Keratinocyte (primary cell): ENCODE measurements at regions not wholly inside any gene's neighbourhood (a gene's known extent, or its start where the extent isn't known, plus 50 kb on each side); places are given as distances from the start of the nearest gene placed in this dataset.
"Not testable (repeated sequence)": the region's sequence is repeated elsewhere in the genome, so short reads cannot be mapped to it uniquely, and the experiment has no call there.

Source experiments
- DNase-seq: peaks from one replicate; pipeline ENCODE4 v3.0.0-alpha.2; 2011; ENCODE audit warnings: low read depth, missing footprints, low spot score
- FAIRE-seq: peaks from 2 replicates; lab custom pipeline; 2011; peaks lifted over from hg19 to GRCh38; lab: Jason Lieb, UNC
- H2AFZ ChIP-seq: 2 replicates; pipeline ENCODE4 v1.6.0; 2012; ENCODE audit warnings: low read length, control low read depth, inconsistent platforms; ENCODE audit not compliant: control insufficient read depth
- H3K27ac ChIP-seq: 2 replicates; pipeline ENCODE4 v1.5.1; 2011; ENCODE audit warnings: low read length; ENCODE audit not compliant: control insufficient read depth, insufficient read depth
- H3K27me3 ChIP-seq: 3 replicates; pipeline ENCODE4 v1.6.0; 2011; ENCODE audit warnings: low read length; ENCODE audit not compliant: control insufficient read depth, insufficient read depth; ENCODE audit errors: extremely low read depth
- H3K36me3 ChIP-seq, 2 experiments: 2 replicates in 1 of 2; 3 replicates in 1 of 2; pipeline ENCODE4 v1.5.1; 2011; ENCODE audit warnings: low read length in 2 of 2, mild to moderate bottlenecking in 1 of 2; ENCODE audit not compliant: control insufficient read depth in 2 of 2, insufficient read depth in 2 of 2; ENCODE audit errors: extremely low read depth in 1 of 2
- H3K4me1 ChIP-seq: 3 replicates; pipeline ENCODE4 v1.5.1; 2011; ENCODE audit warnings: low read length; ENCODE audit not compliant: control insufficient read depth, insufficient read depth; ENCODE audit errors: extremely low read depth
- H3K4me2 ChIP-seq: 3 replicates; pipeline ENCODE4 v1.6.0; 2011; ENCODE audit warnings: low read depth, low read length; ENCODE audit not compliant: control insufficient read depth, insufficient read depth; ENCODE audit errors: extremely low read depth
- H3K4me3 ChIP-seq, 3 experiments: fragments of 200-600 bp in 1 of 3; sonication (generic) in 1 of 3; 2 replicates in 2 of 3; 3 replicates in 1 of 3; pipeline ENCODE4 v1.5.1; 2011 to 2016; ENCODE audit warnings: low read length in 3 of 3, mild to moderate bottlenecking in 3 of 3, control low read depth in 2 of 3, inconsistent platforms in 1 of 3, low read depth in 1 of 3, mixed read lengths in 1 of 3, mixed run types in 1 of 3, moderate library complexity in 1 of 3; ENCODE audit not compliant: control insufficient read depth in 2 of 3, insufficient read depth in 2 of 3; ENCODE audit errors: extremely low read depth in 1 of 3
- H3K79me2 ChIP-seq: 2 replicates; pipeline ENCODE4 v1.6.0; 2012; ENCODE audit warnings: low read length; ENCODE audit not compliant: control insufficient read depth, insufficient read depth
- H3K9ac ChIP-seq: 3 replicates; pipeline ENCODE4 v1.6.0; 2011; ENCODE audit warnings: low read length; ENCODE audit not compliant: control insufficient read depth, insufficient read depth; ENCODE audit errors: extremely low read depth
- H3K9me1 ChIP-seq: 3 replicates; pipeline ENCODE4 v1.6.0; 2011; ENCODE audit warnings: low read length; ENCODE audit not compliant: control insufficient read depth, insufficient read depth; ENCODE audit errors: extremely low read depth
- H3K9me3 ChIP-seq: 2 replicates; pipeline ENCODE4 v1.5.1; 2012; ENCODE audit warnings: low read depth, low read length; ENCODE audit not compliant: control insufficient read depth
- H4K20me1 ChIP-seq: 3 replicates; pipeline ENCODE4 v1.6.0; 2011; ENCODE audit warnings: low read length; ENCODE audit not compliant: control insufficient read depth, insufficient read depth; ENCODE audit errors: extremely low read depth
- EZH2 ChIP-seq: IDR thresholded peaks from one replicate; pipeline ENCODE4 v1.6.1; 2012; ENCODE audit warnings: inconsistent platforms, mild to moderate bottlenecking, low read length, moderate library complexity
- dilution Hi-C: fragments of 300-500 bp; cut with MboI; formaldehyde crosslinking; loops from one replicate; pipeline ENCODE4 v1.7.0; 2020; ENCODE audit warnings: low sequenced_read_pairs; ENCODE audit not compliant: extremely low pct_ligation_motif_present
- TF ChIP-seq, protein P1 (sequence below), 3 experiments: IDR thresholded peaks in 1 of 3; conservative IDR thresholded peaks in 1 of 3; optimal IDR thresholded peaks in 1 of 3; 2 replicates in 2 of 3; 3 replicates in 1 of 3; pipeline versions ENCODE3 to v1.5.1; 2011; ENCODE audit warnings: low read length in 3 of 3, mild to moderate bottlenecking in 3 of 3, moderate library complexity in 2 of 3, control low read depth in 1 of 3, inconsistent platforms in 1 of 3; ENCODE audit not compliant: insufficient read depth in 2 of 3; ENCODE audit errors: extremely low read depth in 1 of 3

DNA sequence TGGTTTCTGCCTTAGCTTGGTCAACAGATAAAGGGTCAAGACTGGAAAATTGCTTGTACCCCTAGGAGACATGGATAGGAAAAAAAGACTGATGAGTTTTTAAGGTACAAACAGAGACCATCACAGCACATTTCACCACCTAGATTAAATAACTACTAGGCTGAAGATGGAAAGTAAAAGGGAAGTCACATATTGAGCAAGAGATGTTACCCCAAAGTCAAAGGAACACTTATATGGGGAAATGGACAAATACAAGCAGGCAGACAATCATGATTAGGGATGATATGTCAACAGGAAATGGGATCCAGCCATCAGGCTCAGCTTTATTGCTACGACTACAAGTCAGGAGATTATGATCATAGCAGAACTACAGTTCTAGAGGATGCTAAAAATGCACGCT, 1643.1 kb upstream of the CELF4 start:
- H3K4me2 ChIP-seq, result no peak overlapping the region
- TF ChIP-seq EZH2, result no peak
- TF ChIP-seq, protein P1, sequence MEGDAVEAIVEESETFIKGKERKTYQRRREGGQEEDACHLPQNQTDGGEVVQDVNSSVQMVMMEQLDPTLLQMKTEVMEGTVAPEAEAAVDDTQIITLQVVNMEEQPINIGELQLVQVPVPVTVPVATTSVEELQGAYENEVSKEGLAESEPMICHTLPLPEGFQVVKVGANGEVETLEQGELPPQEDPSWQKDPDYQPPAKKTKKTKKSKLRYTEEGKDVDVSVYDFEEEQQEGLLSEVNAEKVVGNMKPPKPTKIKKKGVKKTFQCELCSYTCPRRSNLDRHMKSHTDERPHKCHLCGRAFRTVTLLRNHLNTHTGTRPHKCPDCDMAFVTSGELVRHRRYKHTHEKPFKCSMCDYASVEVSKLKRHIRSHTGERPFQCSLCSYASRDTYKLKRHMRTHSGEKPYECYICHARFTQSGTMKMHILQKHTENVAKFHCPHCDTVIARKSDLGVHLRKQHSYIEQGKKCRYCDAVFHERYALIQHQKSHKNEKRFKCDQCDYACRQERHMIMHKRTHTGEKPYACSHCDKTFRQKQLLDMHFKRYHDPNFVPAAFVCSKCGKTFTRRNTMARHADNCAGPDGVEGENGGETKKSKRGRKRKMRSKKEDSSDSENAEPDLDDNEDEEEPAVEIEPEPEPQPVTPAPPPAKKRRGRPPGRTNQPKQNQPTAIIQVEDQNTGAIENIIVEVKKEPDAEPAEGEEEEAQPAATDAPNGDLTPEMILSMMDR (optimal IDR thresholded peaks at IDR 0.05 in 1 of 3, IDR thresholded peaks at IDR 0.05 in 1 of 3, conservative IDR thresholded peaks at IDR 0.05 in 1 of 3; ENCODE audit: extremely low read depth in 1 of 3, insufficient read depth in 2 of 3, low read length in 3 of 3), result no peak
- no peaks in the 10 kb centered on the region for H4K20me1 ChIP-seq
- no peaks in the 10 kb centered on the region for H3K4me1 ChIP-seq
- H3K9ac ChIP-seq, result no peak overlapping the region
- H3K9me3 ChIP-seq, result no peaks in the 10 kb centered on the region
- no peaks in the 10 kb centered on the region for H3K36me3 ChIP-seq
- dilution Hi-C loops, result no loop called here
- FAIRE-seq (no peak), DNase-seq (no peak)
- H2AFZ ChIP-seq, result no peak overlapping the region
- H3K9me1 ChIP-seq, result no peaks in the 10 kb centered on the region
- H3K27me3 ChIP-seq, result no peaks in the 10 kb centered on the region
- no peaks in the 10 kb centered on the region for H3K79me2 ChIP-seq
- no peak overlapping the region for H3K4me3 ChIP-seq
- no peak overlapping the region for H3K27ac ChIP-seq

DNA sequence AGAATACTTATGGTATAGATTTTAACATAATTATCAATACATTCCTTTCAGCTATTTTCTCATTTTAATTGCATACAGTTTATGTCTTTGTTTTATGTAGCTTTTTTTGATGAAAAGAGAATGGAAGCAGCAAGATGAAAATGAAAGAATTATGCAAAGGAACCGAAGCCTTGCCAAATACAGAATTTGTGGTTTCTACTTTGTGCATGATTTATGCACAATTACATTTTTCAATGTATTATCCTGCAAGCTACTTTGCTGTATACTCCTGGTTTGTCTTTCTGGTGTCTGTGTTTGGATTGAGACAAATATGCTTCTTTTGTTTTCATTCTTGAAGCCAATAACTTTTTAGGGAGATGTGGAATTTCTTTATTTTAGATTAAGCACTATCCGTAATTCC, 1642.6 kb upstream of the CELF4 start:
- Histone ChIP-seq H3K4me2 (no peak overlapping the region), H3K79me2 (no peaks in the 10 kb centered on the region), H3K4me1 (no peaks in the 10 kb centered on the region), H3K9me1 (no peaks in the 10 kb centered on the region), H2AFZ (no peak overlapping the region), H3K36me3 (no peaks in the 10 kb centered on the region), H3K9ac (no peak overlapping the region), H3K27ac (no peak overlapping the region), H4K20me1 (no peaks in the 10 kb centered on the region), H3K9me3 (no peaks in the 10 kb centered on the region), H3K4me3 (no peak overlapping the region), H3K27me3 (no peaks in the 10 kb centered on the region)
- DNase-seq, result no peak
- dilution Hi-C loops, result no loop called here
- no peak for TF ChIP-seq EZH2
- TF ChIP-seq, protein P1 (optimal IDR thresholded peaks at IDR 0.05 in 1 of 3, IDR thresholded peaks at IDR 0.05 in 1 of 3, conservative IDR thresholded peaks at IDR 0.05 in 1 of 3; ENCODE audit: extremely low read depth in 1 of 3, insufficient read depth in 2 of 3, low read length in 3 of 3), result no peak
- FAIRE-seq, result no peak

DNA sequence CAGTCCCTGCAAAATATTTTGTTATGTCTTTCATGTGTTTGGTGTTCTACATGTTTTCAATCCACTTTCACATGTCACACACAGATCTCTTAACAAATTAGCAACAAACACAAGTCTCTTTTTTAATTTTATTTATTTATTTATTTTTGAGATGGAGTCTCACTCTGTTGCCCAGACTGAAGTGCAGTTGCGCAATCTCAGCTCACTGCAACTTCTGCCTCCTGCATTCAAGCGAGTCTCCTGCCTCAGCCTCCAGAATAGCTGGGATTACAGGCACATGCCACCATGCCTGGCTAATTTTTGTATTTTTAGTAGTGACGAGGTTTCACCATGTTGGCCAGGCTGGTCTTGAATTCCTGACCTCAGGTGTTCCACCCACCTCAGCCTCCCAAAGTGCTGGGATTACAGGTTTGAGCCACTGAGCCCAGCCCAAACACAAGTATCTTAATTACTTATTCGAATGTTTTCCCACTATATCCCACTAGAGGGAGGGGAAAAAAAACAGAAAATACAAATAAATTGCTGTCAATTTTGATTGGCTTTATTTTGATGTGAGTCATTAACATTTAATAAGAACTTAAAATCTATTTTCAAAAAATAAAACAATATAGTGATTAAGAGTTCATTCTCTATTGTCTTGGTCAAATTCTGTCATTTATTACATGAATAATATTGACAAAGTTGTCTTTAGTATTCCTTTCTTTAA, 1641.0 kb upstream of the CELF4 start:
- H3K36me3 ChIP-seq, H3K9me3 ChIP-seq, H3K27me3 ChIP-seq, H3K4me2 ChIP-seq, H3K9me1 ChIP-seq, H3K4me1 ChIP-seq, H3K4me3 ChIP-seq, H3K27ac ChIP-seq, H2AFZ ChIP-seq, H4K20me1 ChIP-seq, H3K79me2 ChIP-seq, DNase-seq, dilution Hi-C loops, FAIRE-seq, H3K9ac ChIP-seq: not testable (repeated sequence)
